Hippocampal formation (tissue), 2 donors: ENCODE measurements at regions not wholly inside any gene's neighbourhood (a gene's known extent, or its start where the extent isn't known, plus 50 kb on each side); places are given as distances from the start of the nearest gene placed in this dataset.

Source experiments
- DNase-seq, 2 donors: peaks; one replicate each; lab custom pipeline; 2025; lab: John Stamatoyannopoulos, UW

GRCh38 chr11:76298255-76298654 lies 82.7 kb downstream of the THAP12 start:
- no peak for DNase-seq

GRCh38 chr11:76296731-76297542 lies 84.0 kb downstream of the THAP12 start:
- DNase-seq, result no peak

- DNase-seq, result no peak
Measured at GRCh38 chr11:76293189-76293631, 86.9 kb upstream of the WNT11 start.

- no peak for DNase-seq
Measured at GRCh38 chr11:76292583-76293188, 86.4 kb upstream of the WNT11 start.

- no peak for DNase-seq
Measured at GRCh38 chr11:76291576-76292526, 85.5 kb upstream of the WNT11 start.

GRCh38 chr11:76288166-76288980 lies 82.1 kb upstream of the WNT11 start:
- no peak for DNase-seq

- no peak for DNase-seq
Measured at GRCh38 chr11:76287227-76287626, 80.9 kb upstream of the WNT11 start.

GRCh38 chr11:76285397-76286104 lies 79.2 kb upstream of the WNT11 start:
- no peak for DNase-seq

GRCh38 chr11:76284161-76284560 lies 77.9 kb upstream of the WNT11 start:
- DNase-seq, result no peak

GRCh38 chr11:76282811-76283595 lies 76.7 kb upstream of the WNT11 start:
- DNase-seq, result no peak

GRCh38 chr11:76282172-76282571 lies 75.9 kb upstream of the WNT11 start:
- DNase-seq, result no peak

GRCh38 chr11:76281558-76281906 lies 75.2 kb upstream of the WNT11 start:
- DNase-seq, result no peak

- no peak for DNase-seq
Measured at GRCh38 chr11:76280882-76281557, 74.7 kb upstream of the WNT11 start.

- DNase-seq, result no peak
Measured at GRCh38 chr11:76280151-76280881, 74.0 kb upstream of the WNT11 start.

- no peak for DNase-seq
Measured at GRCh38 chr11:76279646-76280045, 73.3 kb upstream of the WNT11 start.

- no peak for DNase-seq
Measured at GRCh38 chr11:76279038-76279437, 72.7 kb upstream of the WNT11 start.

GRCh38 chr11:76278526-76278925 lies 72.2 kb upstream of the WNT11 start:
- no peak for DNase-seq

- DNase-seq, result no peak
Measured at GRCh38 chr11:76277298-76278175, 71.2 kb upstream of the WNT11 start.
